GM06990 (cell line): ENCODE measurements at regions not wholly inside any gene's neighbourhood (a gene's known extent, or its start where the extent isn't known, plus 50 kb on each side); places are given as distances from the start of the nearest gene placed in this dataset.

Experiments
- DNase-seq: peaks from one replicate; pipeline ENCODE4 v3.0.0-alpha.2; 2011; ENCODE audit not compliant: insufficient read length; ENCODE audit errors: extremely low read depth
- H3K27me3 ChIP-seq: replicated peaks from 2 replicates; pipeline ENCODE4 v1.6.0; 2011; ENCODE audit warnings: low read length; ENCODE audit not compliant: control insufficient read depth, insufficient read depth
- H3K36me3 ChIP-seq: 2 replicates; pipeline ENCODE4 v1.5.1; 2011; ENCODE audit warnings: low read length; ENCODE audit not compliant: control insufficient read depth, insufficient read depth
- H3K4me3 ChIP-seq: replicated peaks from 2 replicates; pipeline ENCODE4 v1.5.1; 2011; ENCODE audit warnings: low read depth, mild to moderate bottlenecking, control low read depth, low read length
- CTCF ChIP-seq: IDR thresholded peaks from 2 replicates; pipeline ENCODE4 v1.5.1; 2011; ENCODE audit warnings: low read length, control low read depth, mild to moderate bottlenecking, inconsistent platforms; ENCODE audit not compliant: insufficient read depth, poor library complexity, severe bottlenecking

- TF ChIP-seq CTCF, result no peak
- no peak overlapping the region for H3K4me3 ChIP-seq
- no peak for DNase-seq
- H3K36me3 ChIP-seq, result no peaks in the 10 kb centered on the region
- H3K27me3 ChIP-seq, result no peaks in the 10 kb centered on the region
These were observed 95.8 kb downstream of the CXCL12 start for GRCh38 chr10:44289125-44289524.

- Histone ChIP-seq H3K36me3 (no peaks in the 10 kb centered on the region), H3K4me3 (no peak overlapping the region), H3K27me3 (no peaks in the 10 kb centered on the region)
- no peak for TF ChIP-seq CTCF
- no peak for DNase-seq
These were observed 97.5 kb downstream of the CXCL12 start for GRCh38 chr10:44287408-44287807.

- Histone ChIP-seq H3K4me3 (no peak overlapping the region), H3K27me3 (no peaks in the 10 kb centered on the region), H3K36me3 (no peaks in the 10 kb centered on the region)
- no peak for TF ChIP-seq CTCF
- DNase-seq, result no peak
These were observed 100.5 kb downstream of the CXCL12 start for GRCh38 chr10:44284198-44285084.

GRCh38 chr10:44282626-44283300 lies 102.1 kb downstream of the CXCL12 start:
- H3K36me3 ChIP-seq, result no peaks in the 10 kb centered on the region
- no peak for TF ChIP-seq CTCF
- DNase-seq, result no peak
- no peak overlapping the region for H3K4me3 ChIP-seq
- H3K27me3 ChIP-seq, result no peaks in the 10 kb centered on the region

- TF ChIP-seq CTCF, result no peak
- H3K4me3 ChIP-seq, result no peak overlapping the region
- no peak for DNase-seq
- H3K27me3 ChIP-seq, result no peaks in the 10 kb centered on the region
- H3K36me3 ChIP-seq, result no peaks in the 10 kb centered on the region
These were observed 103.2 kb downstream of the CXCL12 start for GRCh38 chr10:44281662-44282061.
